ENCODE measurements at regions not wholly inside any gene's neighbourhood (a gene's known extent, or its start where the extent isn't known, plus 50 kb on each side); places are given as distances from the start of the nearest gene placed in this dataset.
A peak's percentile ranks its signal among the peaks of the same experiment; 100 is the strongest.

DNA sequence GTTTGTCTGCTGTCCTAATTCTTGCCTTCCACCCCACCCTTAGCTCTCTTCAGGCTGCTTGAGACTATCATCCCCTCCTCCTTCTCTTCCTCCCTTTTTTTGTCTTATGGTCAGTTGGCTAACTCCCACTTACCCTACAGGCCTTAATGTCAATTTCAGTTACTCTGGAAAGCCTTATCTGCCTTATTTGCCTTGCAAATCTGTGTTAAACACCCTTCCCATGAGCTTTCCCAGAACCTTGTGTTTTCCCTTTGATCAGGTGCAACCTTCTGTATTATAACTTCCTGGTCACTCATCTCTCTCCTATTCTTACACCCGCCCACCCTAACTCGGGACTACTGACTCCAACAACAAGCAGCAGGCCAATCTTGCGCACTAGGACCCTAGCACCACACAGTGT, 74.8 kb downstream of the COX18 start:
- no peak overlapping the region for H3K9ac ChIP-seq (ENCODE audit: extremely low read depth, insufficient read length, low read length)
- WGBS (ENCODE audit: extremely low coverage, insufficient read length, low lambda C conversion rate), result no CpG with 5 or more reads among the region's 3 CpGs
- no peak overlapping the region for H3K4me3 Mint-ChIP-seq
- H4K20me1 ChIP-seq (ENCODE audit: control insufficient read depth, insufficient read depth, insufficient read length), result no peaks in the 10 kb centered on the region
- H3K18ac ChIP-seq (ENCODE audit: insufficient read length, low read depth, low read length), result no peak overlapping the region
- no peak overlapping the region for H2AFZ ChIP-seq (ENCODE audit: low read length)
- H3K9me3 ChIP-seq (ENCODE audit: control insufficient read depth, low read depth, low read length), result no peaks in the 10 kb centered on the region
- no peaks in the 10 kb centered on the region for H3K79me2 ChIP-seq (ENCODE audit: insufficient read depth, low read length)
- DNase-seq, result no peak
- H3K27me3 ChIP-seq (ENCODE audit: insufficient read depth, low read length), result no peaks in the 10 kb centered on the region
- H2BK15ac ChIP-seq (ENCODE audit: low read depth, low read length), result no peak overlapping the region
- H2AK5ac ChIP-seq (ENCODE audit: insufficient read length, low read length), result no peak overlapping the region
- H2BK120ac ChIP-seq (ENCODE audit: low read depth, low read length, poor library complexity, severe bottlenecking), result no peak overlapping the region
- H4K8ac ChIP-seq (replicated peaks; ENCODE audit: insufficient read length, low read depth, low read length), result no peak overlapping the region
- H3K4me1 ChIP-seq (ENCODE audit: insufficient read depth, low read length), result no peaks in the 10 kb centered on the region
- H4K91ac ChIP-seq (ENCODE audit: insufficient read length, low read depth, low read length), result no peak overlapping the region
- no peak overlapping the region for H3K27ac ChIP-seq (ENCODE audit: insufficient read length, low read depth, low read length)
- no peak overlapping the region for H4K5ac ChIP-seq (ENCODE audit: insufficient read length, low read depth, low read length)
- H3K56ac ChIP-seq (ENCODE audit: insufficient read length, low read depth, low read length), result no peak overlapping the region
- H3K14ac ChIP-seq (ENCODE audit: insufficient read depth, low read length), result no peak overlapping the region
- no peak overlapping the region for H3T11ph ChIP-seq (ENCODE audit: low read length)
- H3K36me3 Mint-ChIP-seq (ENCODE audit: insufficient read depth in 1 of 3, low read depth in 3 of 3), result no peaks in the 10 kb centered on the region
- peaks cover 8 to 10% of the 10 kb centered on the region in 2 experiments for H3K4me1 Mint-ChIP-seq
- no peak overlapping the region for H3K4ac ChIP-seq (ENCODE audit: low read depth, low read length)
- H3K23ac ChIP-seq (ENCODE audit: insufficient read length, low read depth, low read length), result no peak overlapping the region
- H3K9me3 Mint-ChIP-seq, result no peaks in the 10 kb centered on the region
- H2BK5ac ChIP-seq (ENCODE audit: insufficient read length, low read length), result no peak overlapping the region
- H3K4me2 ChIP-seq (ENCODE audit: insufficient read depth, insufficient read length, low read length), result no peak overlapping the region
- H2BK20ac ChIP-seq (ENCODE audit: low read depth, low read length, poor library complexity, severe bottlenecking), result no peak overlapping the region
- H3K27me3 Mint-ChIP-seq (ENCODE audit: low read depth), result no peaks in the 10 kb centered on the region
- TF ChIP-seq, protein P1, sequence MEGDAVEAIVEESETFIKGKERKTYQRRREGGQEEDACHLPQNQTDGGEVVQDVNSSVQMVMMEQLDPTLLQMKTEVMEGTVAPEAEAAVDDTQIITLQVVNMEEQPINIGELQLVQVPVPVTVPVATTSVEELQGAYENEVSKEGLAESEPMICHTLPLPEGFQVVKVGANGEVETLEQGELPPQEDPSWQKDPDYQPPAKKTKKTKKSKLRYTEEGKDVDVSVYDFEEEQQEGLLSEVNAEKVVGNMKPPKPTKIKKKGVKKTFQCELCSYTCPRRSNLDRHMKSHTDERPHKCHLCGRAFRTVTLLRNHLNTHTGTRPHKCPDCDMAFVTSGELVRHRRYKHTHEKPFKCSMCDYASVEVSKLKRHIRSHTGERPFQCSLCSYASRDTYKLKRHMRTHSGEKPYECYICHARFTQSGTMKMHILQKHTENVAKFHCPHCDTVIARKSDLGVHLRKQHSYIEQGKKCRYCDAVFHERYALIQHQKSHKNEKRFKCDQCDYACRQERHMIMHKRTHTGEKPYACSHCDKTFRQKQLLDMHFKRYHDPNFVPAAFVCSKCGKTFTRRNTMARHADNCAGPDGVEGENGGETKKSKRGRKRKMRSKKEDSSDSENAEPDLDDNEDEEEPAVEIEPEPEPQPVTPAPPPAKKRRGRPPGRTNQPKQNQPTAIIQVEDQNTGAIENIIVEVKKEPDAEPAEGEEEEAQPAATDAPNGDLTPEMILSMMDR (conservative IDR thresholded peaks at IDR 0.05), result no peak
- no peak overlapping the region for H2BK12ac ChIP-seq (ENCODE audit: insufficient read length, low read depth, low read length)
- H3K27ac Mint-ChIP-seq, result peak overlapping the region in 2 of 3 experiments; percentile 2 to 12; a peak in 3 of 7 replicates
- H3K79me1 ChIP-seq (ENCODE audit: insufficient read depth, low read depth, low read length, poor library complexity, severe bottlenecking), result no peaks in the 10 kb centered on the region
- H3K23me2 ChIP-seq (ENCODE audit: insufficient read length, low read depth, low read length, poor library complexity, severe bottlenecking), result no peaks in the 10 kb centered on the region

Data from H9 (cell line).